ENCODE measurements at regions not wholly inside any gene's neighbourhood (a gene's known extent, or its start where the extent isn't known, plus 50 kb on each side); places are given as distances from the start of the nearest gene placed in this dataset.

- Histone ChIP-seq H3T11ph (ENCODE audit: low read length) (no peak overlapping the region), H3K18ac (ENCODE audit: insufficient read length, low read depth, low read length) (no peak overlapping the region), H2AFZ (ENCODE audit: low read length) (no peak overlapping the region), H3K23ac (ENCODE audit: insufficient read length, low read depth, low read length) (no peak overlapping the region), H3K23me2 (ENCODE audit: insufficient read length, low read depth, low read length, poor library complexity, severe bottlenecking) (no peaks in the 10 kb centered on the region), H3K4me1 (ENCODE audit: insufficient read depth, low read length) (peaks cover 2% of the 10 kb centered on the region; the same call in 1 of the 2 replicates), H3K14ac (ENCODE audit: insufficient read depth, low read length) (no peak overlapping the region), H2AK5ac (ENCODE audit: insufficient read length, low read length) (no peak overlapping the region), H2BK15ac (ENCODE audit: low read depth, low read length) (no peak overlapping the region), H3K9ac (ENCODE audit: extremely low read depth, insufficient read length, low read length) (no peak overlapping the region), H2BK120ac (ENCODE audit: low read depth, low read length, poor library complexity, severe bottlenecking) (no peak overlapping the region), H3K27ac (ENCODE audit: insufficient read length, low read depth, low read length) (no peak overlapping the region), H2BK12ac (ENCODE audit: insufficient read length, low read depth, low read length) (no peak overlapping the region), H3K27me3 (ENCODE audit: insufficient read depth, low read length) (no peaks in the 10 kb centered on the region), H3K4me2 (ENCODE audit: insufficient read depth, insufficient read length, low read length) (no peak overlapping the region), H3K79me2 (ENCODE audit: insufficient read depth, low read length) (no peaks in the 10 kb centered on the region), H3K56ac (ENCODE audit: insufficient read length, low read depth, low read length) (no peak overlapping the region), H4K8ac (replicated peaks; ENCODE audit: insufficient read length, low read depth, low read length) (no peak overlapping the region), H3K79me1 (ENCODE audit: insufficient read depth, low read depth, low read length, poor library complexity, severe bottlenecking) (no peaks in the 10 kb centered on the region), H4K5ac (ENCODE audit: insufficient read length, low read depth, low read length) (no peak overlapping the region), H3K4ac (ENCODE audit: low read depth, low read length) (no peak overlapping the region), H2BK5ac (ENCODE audit: insufficient read length, low read length) (no peak overlapping the region), H2BK20ac (ENCODE audit: low read depth, low read length, poor library complexity, severe bottlenecking) (no peak overlapping the region), H4K20me1 (ENCODE audit: control insufficient read depth, insufficient read depth, insufficient read length) (no peaks in the 10 kb centered on the region), H4K91ac (ENCODE audit: insufficient read length, low read depth, low read length) (no peak overlapping the region), H3K9me3 (ENCODE audit: control insufficient read depth, low read depth, low read length) (no peaks in the 10 kb centered on the region)
- H3K27me3 Mint-ChIP-seq (ENCODE audit: low read depth) = no peaks in the 10 kb centered on the region
- H3K36me3 Mint-ChIP-seq (ENCODE audit: insufficient read depth in 1 of 3, low read depth in 3 of 3) = peaks cover 13 to 16% (median 14%) of the 10 kb centered on the region in 3 experiments
- TF ChIP-seq, protein P1, sequence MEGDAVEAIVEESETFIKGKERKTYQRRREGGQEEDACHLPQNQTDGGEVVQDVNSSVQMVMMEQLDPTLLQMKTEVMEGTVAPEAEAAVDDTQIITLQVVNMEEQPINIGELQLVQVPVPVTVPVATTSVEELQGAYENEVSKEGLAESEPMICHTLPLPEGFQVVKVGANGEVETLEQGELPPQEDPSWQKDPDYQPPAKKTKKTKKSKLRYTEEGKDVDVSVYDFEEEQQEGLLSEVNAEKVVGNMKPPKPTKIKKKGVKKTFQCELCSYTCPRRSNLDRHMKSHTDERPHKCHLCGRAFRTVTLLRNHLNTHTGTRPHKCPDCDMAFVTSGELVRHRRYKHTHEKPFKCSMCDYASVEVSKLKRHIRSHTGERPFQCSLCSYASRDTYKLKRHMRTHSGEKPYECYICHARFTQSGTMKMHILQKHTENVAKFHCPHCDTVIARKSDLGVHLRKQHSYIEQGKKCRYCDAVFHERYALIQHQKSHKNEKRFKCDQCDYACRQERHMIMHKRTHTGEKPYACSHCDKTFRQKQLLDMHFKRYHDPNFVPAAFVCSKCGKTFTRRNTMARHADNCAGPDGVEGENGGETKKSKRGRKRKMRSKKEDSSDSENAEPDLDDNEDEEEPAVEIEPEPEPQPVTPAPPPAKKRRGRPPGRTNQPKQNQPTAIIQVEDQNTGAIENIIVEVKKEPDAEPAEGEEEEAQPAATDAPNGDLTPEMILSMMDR (conservative IDR thresholded peaks at IDR 0.05) = no peak
- H3K27ac Mint-ChIP-seq = no peak overlapping the region
- DNase-seq = no peak
- H3K4me3 Mint-ChIP-seq = no peak overlapping the region
- peaks cover 4 to 11% of the 10 kb centered on the region in 2 experiments for H3K4me1 Mint-ChIP-seq
- H3K9me3 Mint-ChIP-seq = peaks cover 10 to 17% of the 10 kb centered on the region in 2 experiments
- no CpG with 5 or more reads among the region's 1 CpG for WGBS (ENCODE audit: extremely low coverage, insufficient read length, low lambda C conversion rate)
Observed at GRCh38 chr2:155930312-155930711, 402.2 kb downstream of the NR4A2 start.

All from H9 (cell line).